Smooth muscle cell (in vitro differentiated cells): ENCODE measurements at regions not wholly inside any gene's neighbourhood (a gene's known extent, or its start where the extent isn't known, plus 50 kb on each side); places are given as distances from the start of the nearest gene placed in this dataset.

Source experiments
- DNase-seq: peaks from one replicate; lab custom pipeline; 2025; ENCODE audit not compliant: unreplicated experiment; lab: John Stamatoyannopoulos, UW
- H2AFZ ChIP-seq: fragments of 200-600 bp; sonication (generic); 2 replicates; pipeline ENCODE4 v1.6.0; 2016; ENCODE audit warnings: antibody characterized with exemption, low read depth, mild to moderate bottlenecking
- H3F3A ChIP-seq: fragments of 200-600 bp; sonication (generic); 2 replicates; pipeline ENCODE4 v1.6.0; 2017; ENCODE audit warnings: antibody characterized with exemption, low read depth
- H3K27ac ChIP-seq: fragments of 200-600 bp; sonication (generic); 2 replicates; pipeline ENCODE4 v1.5.1; 2016; ENCODE audit warnings: low read depth, mild to moderate bottlenecking
- H3K27me3 ChIP-seq: fragments of 200-600 bp; sonication (generic); 2 replicates; pipeline ENCODE4 v1.6.1; 2016; ENCODE audit warnings: low read depth, mild to moderate bottlenecking
- H3K36me3 ChIP-seq: fragments of 200-600 bp; sonication (generic); 2 replicates; pipeline ENCODE4 v1.5.1; 2016; ENCODE audit warnings: low read depth
- H3K4me1 ChIP-seq: fragments of 200-600 bp; sonication (generic); 2 replicates; pipeline ENCODE4 v1.5.1; 2016; ENCODE audit warnings: low read depth
- H3K4me2 ChIP-seq: fragments of 200-600 bp; sonication (generic); 2 replicates; pipeline ENCODE4 v1.6.0; 2016; ENCODE audit warnings: mild to moderate bottlenecking
- H3K4me3 ChIP-seq: fragments of 200-600 bp; sonication (generic); 2 replicates; pipeline ENCODE4 v1.5.1; 2016; ENCODE audit warnings: mild to moderate bottlenecking
- H3K79me2 ChIP-seq: fragments of 200-600 bp; sonication (generic); 2 replicates; pipeline ENCODE4 v1.6.0; 2016; ENCODE audit warnings: low read depth, mild to moderate bottlenecking
- H3K9ac ChIP-seq: fragments of 200-600 bp; sonication (generic); 2 replicates; pipeline ENCODE4 v1.6.0; 2016; ENCODE audit warnings: low read depth
- H3K9me3 ChIP-seq: fragments of 200-600 bp; sonication (generic); replicated peaks from 2 replicates; pipeline ENCODE4 v1.5.1; 2016; ENCODE audit warnings: low read depth
- H4K20me1 ChIP-seq: fragments of 200-600 bp; sonication (generic); 2 replicates; pipeline ENCODE4 v1.6.0; 2016; ENCODE audit warnings: low read depth
- CTCF ChIP-seq: fragments of 200-600 bp; sonication (generic); IDR thresholded peaks from 2 replicates; pipeline ENCODE4 v1.5.1; 2017; ENCODE audit warnings: borderline replicate concordance, mild to moderate bottlenecking, antibody characterized with exemption; ENCODE audit not compliant: insufficient read depth, poor library complexity, severe bottlenecking
- WGBS: methylation state at CpG from one replicate; pipeline ENCODE4 v1.1.7; 2016; ENCODE audit warnings: low lambda C conversion rate; 5-methylcytosine and 5-hydroxymethylcytosine counted together

- no peaks in the 10 kb centered on the region for H4K20me1 ChIP-seq
- peak overlapping the region; percentile 57 for H3K27ac ChIP-seq
- WGBS, result 13% methylated on average over 13 of the region's 13 CpGs
- no peak overlapping the region for H3K4me3 ChIP-seq
- no peaks in the 10 kb centered on the region for H3K79me2 ChIP-seq
- no peaks in the 10 kb centered on the region for H3K9me3 ChIP-seq
- no peaks in the 10 kb centered on the region for H3K36me3 ChIP-seq
- TF ChIP-seq CTCF, result no peak
- H3K4me1 ChIP-seq, result peaks cover 5% of the 10 kb centered on the region
- peak overlapping the region; percentile 34 for H2AFZ ChIP-seq
- no peaks in the 10 kb centered on the region for H3K27me3 ChIP-seq
- peaks cover 12% of the 10 kb centered on the region for H3F3A ChIP-seq
- no peak for DNase-seq
- no peak overlapping the region for H3K9ac ChIP-seq
- peak overlapping the region; percentile 49 for H3K4me2 ChIP-seq
These were observed 293.7 kb downstream of the DYSF start for GRCh38 chr2:71746946-71747501.

- no peak overlapping the region for H2AFZ ChIP-seq
- no peak for DNase-seq
- no peak overlapping the region for H3K9ac ChIP-seq
- no peaks in the 10 kb centered on the region for H3K79me2 ChIP-seq
- H3K4me1 ChIP-seq, result peaks cover 5% of the 10 kb centered on the region
- H3K9me3 ChIP-seq, result no peaks in the 10 kb centered on the region
- H4K20me1 ChIP-seq, result no peaks in the 10 kb centered on the region
- peaks cover 4% of the 10 kb centered on the region for H3F3A ChIP-seq
- WGBS, result 89% methylated on average over 6 of the region's 6 CpGs
- H3K27ac ChIP-seq, result no peak overlapping the region
- no peak for TF ChIP-seq CTCF
- no peak overlapping the region for H3K4me2 ChIP-seq
- H3K4me3 ChIP-seq, result no peak overlapping the region
- H3K27me3 ChIP-seq, result no peaks in the 10 kb centered on the region
- H3K36me3 ChIP-seq, result no peaks in the 10 kb centered on the region
These were observed 291.4 kb downstream of the DYSF start for GRCh38 chr2:71744781-71745180.

- no peak for DNase-seq
- H3K4me3 ChIP-seq, result no peak overlapping the region
- no peaks in the 10 kb centered on the region for H3K36me3 ChIP-seq
- H3K9me3 ChIP-seq, result no peaks in the 10 kb centered on the region
- H3K27me3 ChIP-seq, result no peaks in the 10 kb centered on the region
- peaks cover 5% of the 10 kb centered on the region for H3K4me1 ChIP-seq
- no peak overlapping the region for H3K27ac ChIP-seq
- no peak overlapping the region for H2AFZ ChIP-seq
- no peaks in the 10 kb centered on the region for H4K20me1 ChIP-seq
- H3K79me2 ChIP-seq, result no peaks in the 10 kb centered on the region
- H3K9ac ChIP-seq, result no peak overlapping the region
- no peak for TF ChIP-seq CTCF
- H3F3A ChIP-seq, result no peaks in the 10 kb centered on the region
- no peak overlapping the region for H3K4me2 ChIP-seq
- 80% methylated on average over 6 of the region's 6 CpGs for WGBS
These were observed 290.8 kb downstream of the DYSF start for GRCh38 chr2:71743995-71744675.
